Hepatocyte (in vitro differentiated cells): ENCODE measurements at regions not wholly inside any gene's neighbourhood (a gene's known extent, or its start where the extent isn't known, plus 50 kb on each side); places are given as distances from the start of the nearest gene placed in this dataset.
"Not testable (repeated sequence)": the region's sequence is repeated elsewhere in the genome, so short reads cannot be mapped to it uniquely, and the experiment has no call there.

Source experiments
- DNase-seq: peaks from one replicate; pipeline ENCODE4 v3.0.0-alpha.2; 2016; ENCODE audit warnings: low spot score
- H2AFZ ChIP-seq: fragments of 200-600 bp; sonication (generic); 2 replicates; pipeline ENCODE4 v1.6.0; 2016; ENCODE audit warnings: antibody characterized with exemption, mild to moderate bottlenecking
- H3K27ac ChIP-seq: fragments of 200-600 bp; sonication (generic); 2 replicates; pipeline ENCODE4 v1.5.1; 2016; ENCODE audit warnings: mild to moderate bottlenecking
- H3K27me3 ChIP-seq: fragments of 200-600 bp; sonication (generic); 2 replicates; pipeline ENCODE4 v1.6.1; 2016
- H3K36me3 ChIP-seq: fragments of 200-600 bp; sonication (generic); replicated peaks from 2 replicates; pipeline ENCODE4 v1.5.1; 2016; ENCODE audit warnings: low read depth; ENCODE audit not compliant: insufficient read depth
- H3K4me1 ChIP-seq: fragments of 200-600 bp; sonication (generic); 2 replicates; pipeline ENCODE4 v1.5.1; 2016; ENCODE audit warnings: mild to moderate bottlenecking, moderate library complexity; ENCODE audit not compliant: insufficient read depth
- H3K4me2 ChIP-seq: fragments of 200-600 bp; sonication (generic); 2 replicates; pipeline ENCODE4 v1.6.0; 2016
- H3K4me3 ChIP-seq: fragments of 200-600 bp; sonication (generic); 2 replicates; pipeline ENCODE4 v1.5.1; 2016; ENCODE audit warnings: mild to moderate bottlenecking
- H3K79me2 ChIP-seq: fragments of 200-600 bp; sonication (generic); 2 replicates; pipeline ENCODE4 v1.6.0; 2017; ENCODE audit warnings: mild to moderate bottlenecking
- H3K9me2 ChIP-seq: fragments of 200-600 bp; sonication (generic); replicated peaks from 2 replicates; pipeline ENCODE4 v1.6.0; 2017; ENCODE audit warnings: mild to moderate bottlenecking; ENCODE audit not compliant: insufficient read depth
- H3K9me3 ChIP-seq: fragments of 200-600 bp; sonication (generic); 2 replicates; pipeline ENCODE4 v1.5.1; 2016; ENCODE audit warnings: low read depth, mild to moderate bottlenecking
- H4K20me1 ChIP-seq: fragments of 200-600 bp; sonication (generic); 2 replicates; pipeline ENCODE4 v1.6.0; 2016; ENCODE audit warnings: mild to moderate bottlenecking; ENCODE audit not compliant: insufficient read depth, poor library complexity, severe bottlenecking
- EZH2 ChIP-seq: fragments of 200-600 bp; sonication (generic); IDR thresholded peaks from 2 replicates; pipeline ENCODE4 v1.6.1; 2016; ENCODE audit warnings: antibody characterized with exemption, mild to moderate bottlenecking, borderline replicate concordance
- EZH2phosphoT487 ChIP-seq: fragments of 200-600 bp; sonication (generic); IDR thresholded peaks from one replicate; pipeline ENCODE4 v1.6.1; 2018; ENCODE audit warnings: antibody characterized with exemption, mild to moderate bottlenecking, low read depth, moderate library complexity; ENCODE audit not compliant: unreplicated experiment, severe bottlenecking
- WGBS: methylation state at CpG from one replicate; pipeline ENCODE4 v1.1.6; 2016; ENCODE audit warnings: low lambda C conversion rate; ENCODE audit errors: missing lambda C conversion rate; 5-methylcytosine and 5-hydroxymethylcytosine counted together
- TF ChIP-seq, protein P1 (sequence below): fragments of 200-600 bp; sonication (generic); IDR thresholded peaks from 2 replicates; pipeline ENCODE4 v1.5.1; 2016; ENCODE audit warnings: antibody characterized with exemption, mild to moderate bottlenecking; ENCODE audit not compliant: poor library complexity

DNA sequence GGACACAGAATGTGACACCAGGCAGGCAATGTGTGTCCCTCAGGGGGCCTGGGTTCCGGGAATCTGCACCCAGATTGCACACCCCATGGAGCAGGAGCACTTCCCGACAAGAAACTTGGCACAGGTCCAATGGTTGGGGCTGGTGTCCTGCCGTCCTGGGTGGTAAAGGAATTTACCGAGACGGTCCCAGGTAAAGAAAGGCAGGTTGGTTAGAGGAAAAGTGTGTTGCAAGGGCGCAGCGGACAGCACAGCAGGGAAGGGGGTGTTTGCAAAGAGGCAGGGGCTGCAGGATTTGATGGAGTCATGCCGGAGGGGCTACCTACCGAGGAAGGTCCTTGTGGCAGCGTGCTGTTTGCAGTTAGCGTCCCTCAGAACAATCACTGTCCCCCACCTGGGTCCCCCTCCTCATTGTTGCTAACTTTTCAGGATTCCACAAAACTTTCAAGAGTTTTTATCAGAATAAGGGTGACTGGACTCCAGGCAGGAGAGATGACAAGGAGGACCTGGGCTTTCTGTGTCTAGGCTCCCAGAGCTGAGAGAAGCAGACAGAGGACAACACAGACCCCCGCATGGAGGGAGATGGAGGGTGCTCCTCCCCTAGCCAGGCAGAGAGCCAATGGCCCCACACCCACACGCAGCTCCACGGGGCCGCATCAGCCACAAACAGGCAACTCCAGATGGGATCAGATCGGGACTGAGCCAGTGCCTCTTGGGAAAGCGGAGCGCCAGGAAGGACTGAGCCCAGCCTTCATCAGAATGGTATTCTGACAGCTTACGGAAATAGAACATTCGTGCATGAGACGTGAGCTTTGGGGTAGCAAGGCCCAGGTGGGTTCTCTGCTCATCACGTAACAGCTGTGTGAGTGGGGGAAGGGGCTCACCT is 1423.9 kb downstream of the BRD1 start:
- no peak overlapping the region for H3K4me3 ChIP-seq
- no peaks in the 10 kb centered on the region for H3K4me1 ChIP-seq
- H3K79me2 ChIP-seq = no peaks in the 10 kb centered on the region
- no peak overlapping the region for H3K27ac ChIP-seq
- no peaks in the 10 kb centered on the region for H3K9me2 ChIP-seq
- H2AFZ ChIP-seq = no peak overlapping the region
- H3K27me3 ChIP-seq = no peaks in the 10 kb centered on the region
- H4K20me1 ChIP-seq = no peaks in the 10 kb centered on the region
- no peaks in the 10 kb centered on the region for H3K9me3 ChIP-seq
- no peak for TF ChIP-seq EZH2phosphoT487
- no peak for TF ChIP-seq EZH2
- TF ChIP-seq, protein P1, sequence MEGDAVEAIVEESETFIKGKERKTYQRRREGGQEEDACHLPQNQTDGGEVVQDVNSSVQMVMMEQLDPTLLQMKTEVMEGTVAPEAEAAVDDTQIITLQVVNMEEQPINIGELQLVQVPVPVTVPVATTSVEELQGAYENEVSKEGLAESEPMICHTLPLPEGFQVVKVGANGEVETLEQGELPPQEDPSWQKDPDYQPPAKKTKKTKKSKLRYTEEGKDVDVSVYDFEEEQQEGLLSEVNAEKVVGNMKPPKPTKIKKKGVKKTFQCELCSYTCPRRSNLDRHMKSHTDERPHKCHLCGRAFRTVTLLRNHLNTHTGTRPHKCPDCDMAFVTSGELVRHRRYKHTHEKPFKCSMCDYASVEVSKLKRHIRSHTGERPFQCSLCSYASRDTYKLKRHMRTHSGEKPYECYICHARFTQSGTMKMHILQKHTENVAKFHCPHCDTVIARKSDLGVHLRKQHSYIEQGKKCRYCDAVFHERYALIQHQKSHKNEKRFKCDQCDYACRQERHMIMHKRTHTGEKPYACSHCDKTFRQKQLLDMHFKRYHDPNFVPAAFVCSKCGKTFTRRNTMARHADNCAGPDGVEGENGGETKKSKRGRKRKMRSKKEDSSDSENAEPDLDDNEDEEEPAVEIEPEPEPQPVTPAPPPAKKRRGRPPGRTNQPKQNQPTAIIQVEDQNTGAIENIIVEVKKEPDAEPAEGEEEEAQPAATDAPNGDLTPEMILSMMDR = no peak
- 86% methylated on average over 22 of the region's 22 CpGs for WGBS
- no peak for DNase-seq
- no peak overlapping the region for H3K4me2 ChIP-seq
- no peaks in the 10 kb centered on the region for H3K36me3 ChIP-seq

DNA sequence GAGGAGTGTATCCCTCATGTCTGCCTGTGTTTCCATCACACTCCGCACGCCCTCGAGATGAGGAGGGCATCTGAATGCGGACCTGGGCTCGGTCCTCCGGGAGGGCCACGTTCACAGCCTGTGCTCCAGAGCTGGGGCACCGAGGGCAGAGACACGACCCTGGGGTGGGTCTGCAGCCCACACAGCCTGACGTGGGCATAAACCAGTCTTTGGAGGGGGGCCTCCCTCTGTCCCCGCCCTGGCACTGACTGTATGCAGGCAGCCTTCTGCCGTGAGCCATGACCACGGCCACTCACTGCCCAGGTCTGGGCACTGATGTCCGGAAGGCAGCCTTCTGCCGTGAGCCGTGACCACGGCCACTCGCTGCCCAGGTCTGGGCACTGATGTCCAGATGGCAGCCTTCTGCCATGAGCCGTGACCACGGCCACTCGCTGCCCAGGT is 1425.1 kb downstream of the BRD1 start:
- Histone ChIP-seq H4K20me1 (no peaks in the 10 kb centered on the region), H3K9me2 (no peaks in the 10 kb centered on the region), H3K4me1 (no peaks in the 10 kb centered on the region), H3K36me3 (no peaks in the 10 kb centered on the region), H2AFZ (no peak overlapping the region), H3K27ac (no peak overlapping the region), H3K4me3 (no peak overlapping the region), H3K9me3 (no peaks in the 10 kb centered on the region), H3K79me2 (no peaks in the 10 kb centered on the region), H3K4me2 (no peak overlapping the region), H3K27me3 (no peaks in the 10 kb centered on the region)
- WGBS = 94% methylated on average over 21 of the region's 21 CpGs
- TF ChIP-seq EZH2 (no peak), EZH2phosphoT487 (no peak)
- TF ChIP-seq, protein P1 = no peak
- no peak for DNase-seq

GRCh38 chr22:48401523-48401922 is 1426.2 kb downstream of the BRD1 start:
- H3K4me3 ChIP-seq, H4K20me1 ChIP-seq, H3K4me2 ChIP-seq, DNase-seq, H3K4me1 ChIP-seq, H3K27ac ChIP-seq, H3K9me3 ChIP-seq, H3K79me2 ChIP-seq, H3K9me2 ChIP-seq, H3K36me3 ChIP-seq, H3K27me3 ChIP-seq, H2AFZ ChIP-seq: not testable (repeated sequence)
- 94% methylated on average over 1 of the region's 1 CpG for WGBS

DNA sequence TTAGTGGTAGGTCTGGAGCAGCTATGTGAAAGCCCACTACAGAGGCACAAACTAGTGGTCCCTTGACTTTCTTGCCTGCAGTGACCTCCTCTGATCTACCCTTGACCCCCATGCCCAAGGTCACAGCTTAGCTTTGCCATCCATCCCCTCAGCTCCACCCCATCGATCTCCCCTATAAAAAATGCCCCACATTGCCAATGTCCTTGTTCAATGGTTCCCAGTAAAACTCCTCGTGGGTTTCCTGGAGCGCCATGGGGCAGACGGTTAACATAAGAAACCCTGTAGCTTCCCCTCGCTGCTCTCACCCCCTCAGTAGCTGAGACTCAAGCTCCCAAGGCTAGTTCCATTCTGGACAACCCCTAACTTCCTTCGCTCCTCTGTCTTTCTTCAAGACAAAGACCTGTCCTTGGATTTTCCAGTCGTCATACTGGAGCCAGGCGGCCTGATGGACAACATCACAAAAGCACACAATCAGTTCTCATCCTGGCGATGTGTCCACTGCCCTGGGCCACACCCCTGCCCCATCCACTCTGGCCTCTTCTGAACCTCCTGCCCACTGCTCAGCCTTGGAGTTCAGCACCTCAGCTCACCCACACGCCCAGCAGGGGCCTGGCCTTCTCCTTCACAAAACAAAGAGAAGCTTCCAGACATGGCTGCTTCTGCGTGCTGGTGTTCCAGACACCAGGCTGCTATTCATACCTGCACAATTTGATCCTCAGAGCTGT is 1429.3 kb downstream of the BRD1 start:
- no peak for DNase-seq
- H3K36me3 ChIP-seq = no peaks in the 10 kb centered on the region
- TF ChIP-seq EZH2 (no peak), EZH2phosphoT487 (no peak)
- TF ChIP-seq, protein P1 = no peak
- 89% methylated on average over 11 of the region's 11 CpGs for WGBS
- no peaks in the 10 kb centered on the region for H3K4me1 ChIP-seq
- no peak overlapping the region for H3K4me3 ChIP-seq
- H3K79me2 ChIP-seq = no peaks in the 10 kb centered on the region
- H4K20me1 ChIP-seq = no peaks in the 10 kb centered on the region
- no peaks in the 10 kb centered on the region for H3K9me3 ChIP-seq
- no peak overlapping the region for H3K27ac ChIP-seq
- H3K27me3 ChIP-seq = no peaks in the 10 kb centered on the region
- no peak overlapping the region for H2AFZ ChIP-seq
- no peaks in the 10 kb centered on the region for H3K9me2 ChIP-seq
- H3K4me2 ChIP-seq = no peak overlapping the region
